ENCODE measurements at regions not wholly inside any gene's neighbourhood (a gene's known extent, or its start where the extent isn't known, plus 50 kb on each side); places are given as distances from the start of the nearest gene placed in this dataset.
A peak's percentile ranks its signal among the peaks of the same experiment; 100 is the strongest.
"Not testable (repeated sequence)": the region's sequence is repeated elsewhere in the genome, so short reads cannot be mapped to it uniquely, and the experiment has no call there.

- TF ChIP-seq, protein P1, sequence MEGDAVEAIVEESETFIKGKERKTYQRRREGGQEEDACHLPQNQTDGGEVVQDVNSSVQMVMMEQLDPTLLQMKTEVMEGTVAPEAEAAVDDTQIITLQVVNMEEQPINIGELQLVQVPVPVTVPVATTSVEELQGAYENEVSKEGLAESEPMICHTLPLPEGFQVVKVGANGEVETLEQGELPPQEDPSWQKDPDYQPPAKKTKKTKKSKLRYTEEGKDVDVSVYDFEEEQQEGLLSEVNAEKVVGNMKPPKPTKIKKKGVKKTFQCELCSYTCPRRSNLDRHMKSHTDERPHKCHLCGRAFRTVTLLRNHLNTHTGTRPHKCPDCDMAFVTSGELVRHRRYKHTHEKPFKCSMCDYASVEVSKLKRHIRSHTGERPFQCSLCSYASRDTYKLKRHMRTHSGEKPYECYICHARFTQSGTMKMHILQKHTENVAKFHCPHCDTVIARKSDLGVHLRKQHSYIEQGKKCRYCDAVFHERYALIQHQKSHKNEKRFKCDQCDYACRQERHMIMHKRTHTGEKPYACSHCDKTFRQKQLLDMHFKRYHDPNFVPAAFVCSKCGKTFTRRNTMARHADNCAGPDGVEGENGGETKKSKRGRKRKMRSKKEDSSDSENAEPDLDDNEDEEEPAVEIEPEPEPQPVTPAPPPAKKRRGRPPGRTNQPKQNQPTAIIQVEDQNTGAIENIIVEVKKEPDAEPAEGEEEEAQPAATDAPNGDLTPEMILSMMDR (conservative IDR thresholded peaks at IDR 0.05; ENCODE audit: low read depth, low read length), result peak; percentile 39
- DNase-seq (ENCODE audit: low read depth), result no peak
Observed at GRCh38 chr7:142481548-142481947, 223.7 kb upstream of the PRSS58 start.

GRCh38 chr7:142478479-142479220 lies 220.8 kb upstream of the PRSS58 start:
- TF ChIP-seq, protein P1 (conservative IDR thresholded peaks at IDR 0.05; ENCODE audit: low read depth, low read length), result peak; percentile 87
- no peak for DNase-seq (ENCODE audit: low read depth)
- no peak overlapping the region for H3K4me3 ChIP-seq (ENCODE audit: low read depth, low read length)

More at GRCh38 chr7:142481548-142481947, 223.7 kb upstream of the PRSS58 start:
- no peak overlapping the region for H3K4me3 ChIP-seq (ENCODE audit: low read depth, low read length)

- not testable (repeated sequence) for H3K4me3 ChIP-seq (ENCODE audit: low read depth, low read length); DNase-seq (ENCODE audit: low read depth)
Observed at GRCh38 chr7:142477801-142478200, 219.9 kb upstream of the PRSS58 start.

DNA sequence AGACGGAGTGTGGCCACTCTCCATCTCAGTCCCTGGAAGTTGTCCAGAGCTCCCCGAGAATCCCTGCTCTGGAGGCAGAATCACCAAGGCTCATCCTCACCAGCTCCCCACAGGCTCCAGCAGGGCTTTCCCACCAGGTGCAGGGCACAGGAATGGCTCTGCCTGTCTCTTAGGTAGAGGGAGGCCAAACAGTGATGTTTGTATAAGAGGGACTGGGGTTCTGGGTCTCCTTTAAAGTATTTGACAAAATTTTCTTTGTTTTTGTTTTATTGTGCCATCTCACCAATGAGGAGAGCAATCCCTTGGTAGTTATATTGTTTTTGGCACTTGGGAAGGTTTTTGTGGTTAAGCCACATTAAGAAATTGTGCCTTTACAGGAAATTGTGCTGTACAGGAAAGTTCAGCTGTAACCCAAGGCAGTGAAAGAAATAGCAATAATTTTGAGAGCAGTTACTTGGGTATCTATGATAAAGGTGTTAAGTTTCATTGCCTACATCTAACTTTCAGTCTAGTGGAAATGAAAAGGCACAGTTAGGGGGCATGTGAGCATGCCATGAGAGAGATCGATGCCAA lies 219.3 kb upstream of the PRSS58 start:
- TF ChIP-seq, protein P1 (conservative IDR thresholded peaks at IDR 0.05; ENCODE audit: low read depth, low read length), result no peak
- no peak overlapping the region for H3K4me3 ChIP-seq (ENCODE audit: low read depth, low read length)
- DNase-seq (ENCODE audit: low read depth), result no peak

DNA sequence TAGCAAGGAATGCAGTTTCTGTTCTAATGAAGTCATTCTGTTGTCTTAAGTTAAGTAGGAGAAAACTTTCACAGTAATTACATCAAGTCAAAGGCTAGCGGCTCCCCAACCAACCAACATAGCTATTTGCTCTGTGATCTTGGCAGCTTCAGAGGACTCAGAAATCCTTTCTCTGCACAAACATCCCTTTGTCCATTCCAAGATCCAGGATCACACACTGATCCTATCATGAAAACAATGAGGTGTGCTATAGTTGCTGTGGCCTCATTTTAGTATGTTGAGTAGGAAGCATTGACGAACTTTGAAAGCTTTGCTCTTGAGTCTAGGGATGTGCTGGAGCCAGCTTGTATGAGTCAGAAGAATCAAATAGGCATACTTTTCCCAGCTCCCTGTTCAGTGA lies 218.2 kb upstream of the PRSS58 start:
- no peak for DNase-seq (ENCODE audit: low read depth)
- H3K4me3 ChIP-seq (ENCODE audit: low read depth, low read length), result no peak overlapping the region
- TF ChIP-seq, protein P1 (conservative IDR thresholded peaks at IDR 0.05; ENCODE audit: low read depth, low read length), result no peak

GRCh38 chr7:142471820-142472219 lies 214.0 kb upstream of the PRSS58 start:
- TF ChIP-seq, protein P1 (conservative IDR thresholded peaks at IDR 0.05; ENCODE audit: low read depth, low read length), result no peak
- no peak for DNase-seq (ENCODE audit: low read depth)

DNA sequence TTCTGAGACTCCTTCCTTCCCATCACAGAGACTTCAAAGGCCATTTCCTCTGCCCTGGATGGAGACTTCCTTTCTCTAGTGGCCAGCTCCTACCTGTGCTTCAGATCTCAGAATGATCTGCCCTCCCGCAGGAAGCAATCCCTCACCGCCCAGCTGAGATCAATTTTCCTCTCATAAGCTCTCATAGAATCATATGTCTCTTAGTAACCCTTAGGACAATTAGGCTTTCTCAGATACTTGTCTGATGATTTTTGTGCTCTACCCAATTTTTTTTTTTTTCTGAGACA lies 212.6 kb upstream of the PRSS58 start:
- no peak for DNase-seq (ENCODE audit: low read depth)
- H3K4me3 ChIP-seq (ENCODE audit: low read depth, low read length), result no peak overlapping the region
- TF ChIP-seq, protein P1 (conservative IDR thresholded peaks at IDR 0.05; ENCODE audit: low read depth, low read length), result no peak

More at GRCh38 chr7:142471820-142472219, 214.0 kb upstream of the PRSS58 start:
- H3K4me3 ChIP-seq (ENCODE audit: low read depth, low read length), result no peak overlapping the region
